ENCODE measurements at regions not wholly inside any gene's neighbourhood (a gene's known extent, or its start where the extent isn't known, plus 50 kb on each side); places are given as distances from the start of the nearest gene placed in this dataset.

GRCh38 chr1:57729181-57729580, 305.3 kb upstream of the DAB1 start:
- Histone ChIP-seq H3K27me3 (no peaks in the 10 kb centered on the region), H3K27ac (no peak overlapping the region), H3K36me3 (no peaks in the 10 kb centered on the region), H3K9me3 (no peaks in the 10 kb centered on the region), H3K4me3 (no peak overlapping the region), H3K4me1 (no peaks in the 10 kb centered on the region)
- 84% methylated on average over 6 of the region's 7 CpGs for WGBS (ENCODE audit: insufficient coverage, low coverage, low lambda C conversion rate, missing lambda C conversion rate)
- ATAC-seq (no peak), DNase-seq (no peak)
- TF ChIP-seq, protein P1, sequence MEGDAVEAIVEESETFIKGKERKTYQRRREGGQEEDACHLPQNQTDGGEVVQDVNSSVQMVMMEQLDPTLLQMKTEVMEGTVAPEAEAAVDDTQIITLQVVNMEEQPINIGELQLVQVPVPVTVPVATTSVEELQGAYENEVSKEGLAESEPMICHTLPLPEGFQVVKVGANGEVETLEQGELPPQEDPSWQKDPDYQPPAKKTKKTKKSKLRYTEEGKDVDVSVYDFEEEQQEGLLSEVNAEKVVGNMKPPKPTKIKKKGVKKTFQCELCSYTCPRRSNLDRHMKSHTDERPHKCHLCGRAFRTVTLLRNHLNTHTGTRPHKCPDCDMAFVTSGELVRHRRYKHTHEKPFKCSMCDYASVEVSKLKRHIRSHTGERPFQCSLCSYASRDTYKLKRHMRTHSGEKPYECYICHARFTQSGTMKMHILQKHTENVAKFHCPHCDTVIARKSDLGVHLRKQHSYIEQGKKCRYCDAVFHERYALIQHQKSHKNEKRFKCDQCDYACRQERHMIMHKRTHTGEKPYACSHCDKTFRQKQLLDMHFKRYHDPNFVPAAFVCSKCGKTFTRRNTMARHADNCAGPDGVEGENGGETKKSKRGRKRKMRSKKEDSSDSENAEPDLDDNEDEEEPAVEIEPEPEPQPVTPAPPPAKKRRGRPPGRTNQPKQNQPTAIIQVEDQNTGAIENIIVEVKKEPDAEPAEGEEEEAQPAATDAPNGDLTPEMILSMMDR (IDR thresholded peaks at IDR 0.05), result no peak
- intact Hi-C loops (cut with DNase I), result no loop called here

DNA sequence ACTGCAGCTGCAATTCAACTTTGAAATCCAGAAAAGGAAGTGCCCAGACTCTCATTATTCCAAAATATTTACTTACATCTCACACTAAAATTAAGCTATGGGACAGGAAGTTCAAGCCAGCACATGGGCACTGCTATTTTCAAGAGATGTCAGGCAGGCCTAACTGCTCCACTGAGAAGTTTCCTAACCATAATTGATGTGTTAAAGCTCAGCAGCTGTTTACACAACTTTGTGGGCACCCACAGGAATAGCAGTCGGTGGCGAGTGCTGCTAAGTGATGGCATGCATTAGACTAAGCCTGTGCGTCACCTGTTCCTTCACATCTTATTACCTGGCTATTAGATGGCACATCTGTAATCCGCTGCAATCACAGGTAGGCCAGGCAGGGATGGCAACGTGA, 303.3 kb upstream of the DAB1 start:
- Histone ChIP-seq H3K9me3 (no peaks in the 10 kb centered on the region), H3K4me3 (no peak overlapping the region), H3K27me3 (no peaks in the 10 kb centered on the region), H3K27ac (no peak overlapping the region), H3K36me3 (no peaks in the 10 kb centered on the region), H3K4me1 (no peaks in the 10 kb centered on the region)
- WGBS (ENCODE audit: insufficient coverage, low coverage, low lambda C conversion rate, missing lambda C conversion rate), result no CpG with 5 or more reads among the region's 5 CpGs
- DNase-seq (no peak), ATAC-seq (no peak)
- intact Hi-C loops (cut with DNase I), result no loop called here
- TF ChIP-seq POLR2A (IDR thresholded peaks at IDR 0.05), result no peak
- TF ChIP-seq, protein P1 (IDR thresholded peaks at IDR 0.05), result no peak

GRCh38 chr1:57725318-57725717, 301.5 kb upstream of the DAB1 start:
- Histone ChIP-seq H3K4me3 (no peak overlapping the region), H3K9me3 (no peaks in the 10 kb centered on the region), H3K4me1 (no peaks in the 10 kb centered on the region), H3K27me3 (no peaks in the 10 kb centered on the region), H3K27ac (no peak overlapping the region), H3K36me3 (no peaks in the 10 kb centered on the region)
- intact Hi-C loops (cut with DNase I), result no loop called here
- DNase-seq (no peak), ATAC-seq (no peak)
- WGBS (ENCODE audit: insufficient coverage, low coverage, low lambda C conversion rate, missing lambda C conversion rate), result 14% methylated on average over 1 of the region's 4 CpGs
- TF ChIP-seq, protein P1 (IDR thresholded peaks at IDR 0.05), result no peak
- no peak for TF ChIP-seq POLR2A (IDR thresholded peaks at IDR 0.05)

- no peak overlapping the region for H3K27ac ChIP-seq
- no peaks in the 10 kb centered on the region for H3K27me3 ChIP-seq
- intact Hi-C loops (cut with DNase I), result no loop called here
- no peaks in the 10 kb centered on the region for H3K9me3 ChIP-seq
- H3K36me3 ChIP-seq, result no peaks in the 10 kb centered on the region
- H3K4me3 ChIP-seq, result no peak overlapping the region
- H3K4me1 ChIP-seq, result no peaks in the 10 kb centered on the region
- DNase-seq (no peak), ATAC-seq (no peak)
- 88% methylated on average over 1 of the region's 1 CpG for WGBS (ENCODE audit: insufficient coverage, low coverage, low lambda C conversion rate, missing lambda C conversion rate)
- no peak for TF ChIP-seq POLR2A (IDR thresholded peaks at IDR 0.05)
- TF ChIP-seq, protein P1 (IDR thresholded peaks at IDR 0.05), result no peak
Observed at GRCh38 chr1:57724535-57724934, 300.7 kb upstream of the DAB1 start.

DNA sequence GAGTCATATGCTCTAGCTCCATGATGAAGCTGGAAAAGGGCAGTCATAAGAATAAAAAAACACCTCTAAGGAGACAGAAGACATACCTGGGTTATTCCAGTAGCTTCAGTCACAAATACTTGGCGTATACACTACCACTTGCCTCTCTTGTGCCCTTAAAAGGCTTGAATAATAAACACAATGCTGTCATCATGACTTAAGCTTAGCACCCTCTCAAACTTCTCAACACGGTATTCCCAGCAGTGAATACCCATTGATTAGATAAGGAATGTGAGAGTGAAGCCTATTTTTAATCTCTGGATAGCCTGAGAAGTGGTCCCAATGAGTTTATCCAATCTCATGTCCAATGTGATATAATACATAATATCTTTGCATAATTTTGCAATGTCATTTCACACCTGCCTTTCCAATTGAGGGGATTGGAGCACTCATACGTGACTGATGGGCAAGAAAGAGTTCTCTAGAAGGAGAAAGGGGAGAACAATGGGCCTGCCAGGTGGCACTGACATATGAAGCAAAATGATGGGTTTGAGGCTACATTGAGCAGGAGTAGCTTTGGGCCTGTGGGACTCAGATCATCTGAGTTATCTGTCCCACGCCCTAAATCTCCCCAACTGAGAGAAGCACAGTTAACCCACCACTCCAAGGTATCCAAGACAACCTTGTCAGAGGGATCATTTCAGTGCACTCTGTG, 298.6 kb upstream of the DAB1 start:
- H3K27me3 ChIP-seq, result no peaks in the 10 kb centered on the region
- H3K4me3 ChIP-seq, result no peak overlapping the region
- no peaks in the 10 kb centered on the region for H3K36me3 ChIP-seq
- no peak overlapping the region for H3K27ac ChIP-seq
- DNase-seq (no peak), ATAC-seq (no peak)
- H3K4me1 ChIP-seq, result no peaks in the 10 kb centered on the region
- WGBS (ENCODE audit: insufficient coverage, low coverage, low lambda C conversion rate, missing lambda C conversion rate), result 76% methylated on average over 4 of the region's 4 CpGs
- intact Hi-C loops (cut with DNase I), result no loop called here
- TF ChIP-seq POLR2A (IDR thresholded peaks at IDR 0.05), result no peak
- TF ChIP-seq, protein P1 (IDR thresholded peaks at IDR 0.05), result no peak
- no peaks in the 10 kb centered on the region for H3K9me3 ChIP-seq
